Fibroblast of skin of scalp (primary cell): ENCODE measurements at regions not wholly inside any gene's neighbourhood (a gene's known extent, or its start where the extent isn't known, plus 50 kb on each side); places are given as distances from the start of the nearest gene placed in this dataset.
A peak's percentile ranks its signal among the peaks of the same experiment; 100 is the strongest.
"Not testable (repeated sequence)": the region's sequence is repeated elsewhere in the genome, so short reads cannot be mapped to it uniquely, and the experiment has no call there.

Experiments used
- DNase-seq: peaks from one replicate; pipeline ENCODE4 v3.0.0-alpha.2; 2013

GRCh38 chr5:122515210-122515609 is 203.2 kb downstream of the SNCAIP start:
- not testable (repeated sequence) for DNase-seq

- DNase-seq, result peak; percentile 81
Observed at GRCh38 chr5:122515709-122516431, 203.8 kb downstream of the SNCAIP start.

- DNase-seq, result no peak
Observed at GRCh38 chr5:122516432-122516743, 204.4 kb downstream of the SNCAIP start.

GRCh38 chr5:122517091-122517490 is 205.1 kb downstream of the SNCAIP start:
- no peak for DNase-seq

- DNase-seq, result no peak
Observed at GRCh38 chr5:122523776-122524175, 211.7 kb downstream of the SNCAIP start.

- no peak for DNase-seq
Observed at GRCh38 chr5:122527547-122527946, 215.5 kb downstream of the SNCAIP start.

GRCh38 chr5:122532035-122532434 is 220.0 kb downstream of the SNCAIP start:
- DNase-seq, result no peak

GRCh38 chr5:122533825-122534224 is 221.8 kb downstream of the SNCAIP start:
- no peak for DNase-seq

GRCh38 chr5:122534829-122535228 is 222.8 kb downstream of the SNCAIP start:
- DNase-seq, result no peak

GRCh38 chr5:122541388-122541787 is 229.4 kb downstream of the SNCAIP start:
- DNase-seq, result no peak

- DNase-seq, result peak; percentile 48
Observed at GRCh38 chr5:122545986-122546385, 228.9 kb upstream of the SNX2 start.

- DNase-seq, result no peak
Observed at GRCh38 chr5:122547219-122547618, 227.7 kb upstream of the SNX2 start.

- no peak for DNase-seq
Observed at GRCh38 chr5:122547669-122548068, 227.2 kb upstream of the SNX2 start.

- peak; percentile 28 for DNase-seq
Observed at GRCh38 chr5:122559676-122560075, 215.2 kb upstream of the SNX2 start.

- no peak for DNase-seq
Observed at GRCh38 chr5:122561209-122561608, 213.7 kb upstream of the SNX2 start.

- DNase-seq, result no peak
Observed at GRCh38 chr5:122565331-122565730, 209.5 kb upstream of the SNX2 start.

- peak; percentile 86 for DNase-seq
Observed at GRCh38 chr5:122576256-122577016, 198.4 kb upstream of the SNX2 start.

- DNase-seq, result no peak
Observed at GRCh38 chr5:122581629-122582028, 193.3 kb upstream of the SNX2 start.

GRCh38 chr5:122584411-122585300 is 190.2 kb upstream of the SNX2 start:
- peak; percentile 54 for DNase-seq

GRCh38 chr5:122585371-122585770 is 189.5 kb upstream of the SNX2 start:
- no peak for DNase-seq

GRCh38 chr5:122586351-122586750 is 188.5 kb upstream of the SNX2 start:
- DNase-seq, result peak; percentile 94

- no peak for DNase-seq
Observed at GRCh38 chr5:122591828-122592227, 183.1 kb upstream of the SNX2 start.

- no peak for DNase-seq
Observed at GRCh38 chr5:122599000-122599399, 175.9 kb upstream of the SNX2 start.
